Brain microvascular endothelial cell (primary cell): ENCODE measurements at regions not wholly inside any gene's neighbourhood (a gene's known extent, or its start where the extent isn't known, plus 50 kb on each side); places are given as distances from the start of the nearest gene placed in this dataset.

ENCODE experiments used
- DNase-seq: peaks from one replicate; pipeline ENCODE4 v3.0.0-alpha.2; 2020
- H3K27ac ChIP-seq: fragments of 250-450 bp; sonication (Bioruptor Pico); 2 replicates; pipeline ENCODE4 v1.5.1; 2020; ENCODE audit warnings: mild to moderate bottlenecking, moderate library complexity
- H3K27me3 ChIP-seq: fragments of 250-450 bp; sonication (Bioruptor Pico); replicated peaks from 2 replicates; pipeline ENCODE4 v1.5.1; 2020; ENCODE audit warnings: mild to moderate bottlenecking
- H3K36me3 ChIP-seq: fragments of 250-450 bp; sonication (Bioruptor Pico); replicated peaks from 2 replicates; pipeline ENCODE4 v1.5.1; 2020; ENCODE audit warnings: mild to moderate bottlenecking
- H3K4me3 ChIP-seq: 2 replicates; pipeline ENCODE4 v1.5.1; 2011; ENCODE audit warnings: low read depth, mild to moderate bottlenecking, control low read depth, low read length, moderate library complexity
- CTCF ChIP-seq: IDR thresholded peaks from 2 replicates; pipeline ENCODE4 v1.5.1; 2011; ENCODE audit warnings: low read depth, mild to moderate bottlenecking, moderate library complexity, low read length, control low read depth, inconsistent platforms; ENCODE audit errors: missing control alignments
- in situ Hi-C: cut with HindIII; loops from 2 replicates; pipeline ENCODE4 v1.10.0; 2017; ENCODE audit warnings: low sequenced_read_pairs, low pct_ligation_motif_present

- no peak overlapping the region for H3K4me3 ChIP-seq
- TF ChIP-seq CTCF = no peak
- H3K27me3 ChIP-seq = no peaks in the 10 kb centered on the region
- no peak overlapping the region for H3K27ac ChIP-seq
- DNase-seq = no peak
- H3K36me3 ChIP-seq = no peaks in the 10 kb centered on the region
- in situ Hi-C loops = loop anchor here (25.0 kb wide), 1 partner anchor 216 kb away; no protein-coding TSS in a partner anchor
These were observed 229.1 kb downstream of the NFKBIZ start for GRCh38 chr3:102078401-102078800.

DNA sequence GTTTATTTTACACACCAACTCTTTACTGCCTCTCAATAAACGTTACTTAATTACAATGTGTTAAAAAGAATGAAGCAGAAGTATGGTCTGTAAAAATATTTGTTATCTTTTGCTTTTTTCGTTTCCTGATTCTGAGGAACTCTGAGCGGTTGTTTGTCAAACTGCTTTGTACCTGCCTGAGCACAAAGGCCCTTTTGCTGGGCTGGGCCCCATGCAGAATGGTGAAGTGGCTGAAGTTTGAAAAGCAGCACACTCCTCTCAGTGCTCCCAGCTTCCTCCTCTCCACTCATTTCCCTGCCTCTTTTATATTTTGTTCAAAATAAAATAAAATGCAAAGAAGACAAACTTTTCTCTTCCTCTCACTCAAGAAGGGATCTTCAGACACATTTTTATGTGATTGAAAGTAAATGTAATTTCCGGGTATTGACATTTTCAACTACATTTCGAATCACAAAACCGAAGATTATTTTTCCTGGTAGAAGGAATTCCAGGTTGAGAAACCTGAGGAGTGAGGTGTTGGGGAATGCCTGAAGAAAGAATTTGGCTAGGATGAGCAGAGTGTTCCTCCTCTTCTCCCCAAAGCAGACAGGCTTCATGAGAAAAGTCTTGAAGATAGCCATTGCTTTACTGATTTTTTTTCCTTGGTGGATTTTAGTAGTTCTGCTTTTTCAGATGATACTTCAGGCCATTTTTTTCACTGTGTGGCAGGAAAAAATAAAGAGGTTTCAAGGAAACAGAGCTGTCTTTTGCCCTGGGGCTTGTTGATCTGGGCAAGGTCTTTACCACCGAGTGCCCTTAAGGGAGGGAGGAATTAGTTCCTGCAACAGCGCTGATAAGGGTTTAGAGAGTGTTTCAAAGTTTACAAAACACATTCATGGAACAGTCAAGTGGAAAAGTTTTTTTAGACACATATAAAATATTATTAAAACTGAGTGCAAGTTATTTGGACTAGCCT, 229.8 kb downstream of the NFKBIZ start:
- Histone ChIP-seq H3K36me3 (no peaks in the 10 kb centered on the region), H3K4me3 (no peak overlapping the region), H3K27ac (no peak overlapping the region), H3K27me3 (no peaks in the 10 kb centered on the region)
- in situ Hi-C loops = loop anchor here (25.0 kb wide), 1 partner anchor 217 kb away; no protein-coding TSS in a partner anchor
- DNase-seq = no peak
- no peak for TF ChIP-seq CTCF

DNA sequence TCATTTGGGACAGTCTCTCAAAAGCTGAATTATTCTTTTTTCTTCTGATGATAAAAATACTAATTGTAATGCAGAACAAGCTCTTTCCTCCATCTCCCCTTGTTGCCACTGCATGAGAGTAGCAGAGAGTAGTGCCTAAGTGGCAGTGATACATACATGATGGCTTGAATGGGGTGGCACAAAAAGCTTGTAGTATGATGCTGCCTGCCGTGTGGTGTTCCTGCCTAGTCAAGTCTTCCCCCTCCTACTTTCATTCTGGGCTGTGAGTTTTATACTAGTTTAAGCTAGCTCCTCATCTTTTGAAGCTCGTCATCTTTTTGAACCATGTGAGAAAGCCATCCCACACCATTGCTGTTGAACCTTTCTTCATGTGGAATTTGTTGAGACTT, 230.5 kb downstream of the NFKBIZ start:
- H3K27me3 ChIP-seq = no peaks in the 10 kb centered on the region
- in situ Hi-C loops = loop anchor here (25.0 kb wide), 1 partner anchor 218 kb away; no protein-coding TSS in a partner anchor
- DNase-seq = no peak
- TF ChIP-seq CTCF = no peak
- no peak overlapping the region for H3K27ac ChIP-seq
- H3K4me3 ChIP-seq = no peak overlapping the region
- no peaks in the 10 kb centered on the region for H3K36me3 ChIP-seq

DNA sequence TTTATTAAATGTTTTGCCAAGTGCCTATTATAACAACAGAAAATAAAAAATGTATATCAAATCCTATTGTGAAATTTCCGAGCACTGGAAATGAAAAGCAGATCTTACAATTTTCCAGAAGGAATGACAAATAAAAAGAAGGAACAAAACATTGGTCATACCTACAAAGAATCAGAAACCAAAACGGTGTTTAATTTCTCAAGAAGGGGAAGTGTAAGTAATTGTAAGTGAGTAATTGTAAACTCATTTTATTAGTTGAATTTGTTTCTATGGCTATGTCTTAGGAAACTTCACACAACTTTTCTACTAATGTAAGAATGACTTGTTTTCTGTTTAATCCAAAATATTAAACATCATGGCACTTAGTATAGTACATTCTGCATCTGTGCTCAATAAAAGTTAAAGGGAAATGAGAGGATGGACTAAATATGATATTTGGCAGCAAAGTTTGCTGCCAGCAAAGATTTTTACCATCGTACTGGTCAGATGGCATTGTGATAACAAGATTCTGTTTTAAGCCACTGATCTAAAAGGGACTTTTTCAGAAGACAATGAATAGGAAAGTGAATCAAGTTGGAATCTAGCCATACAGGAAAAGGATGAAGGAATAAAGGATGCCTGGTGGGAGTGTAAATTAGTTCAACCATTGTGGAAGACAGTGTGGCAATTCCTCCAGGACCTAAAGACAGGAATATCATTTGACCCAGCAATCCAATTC, 232.4 kb downstream of the NFKBIZ start:
- no peak overlapping the region for H3K4me3 ChIP-seq
- TF ChIP-seq CTCF = no peak
- H3K36me3 ChIP-seq = no peaks in the 10 kb centered on the region
- no peaks in the 10 kb centered on the region for H3K27me3 ChIP-seq
- in situ Hi-C loops = loop anchor here (25.0 kb wide), 1 partner anchor 219 kb away; no protein-coding TSS in a partner anchor
- no peak for DNase-seq
- no peak overlapping the region for H3K27ac ChIP-seq

DNA sequence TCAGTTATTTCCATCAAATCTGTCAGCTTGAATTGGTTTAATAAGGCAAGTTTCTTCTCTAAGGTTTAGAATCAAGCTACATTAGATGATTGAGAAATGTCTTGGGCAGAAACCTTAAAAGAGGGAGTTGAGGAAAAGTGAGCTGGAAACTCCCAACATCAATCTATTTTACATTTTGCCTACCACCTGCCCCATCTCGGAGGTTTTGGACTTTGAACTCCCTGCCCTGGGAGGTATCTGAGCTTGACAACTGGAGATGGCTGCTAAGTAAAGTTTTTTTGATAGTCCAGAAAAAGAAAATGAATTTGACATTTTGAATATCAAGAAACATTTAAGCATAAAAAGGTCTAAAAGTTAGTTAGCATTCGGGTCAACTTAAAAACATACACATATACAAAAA, 234.2 kb downstream of the NFKBIZ start:
- DNase-seq = no peak
- Histone ChIP-seq H3K36me3 (no peaks in the 10 kb centered on the region), H3K27ac (no peak overlapping the region), H3K27me3 (no peaks in the 10 kb centered on the region), H3K4me3 (no peak overlapping the region)
- TF ChIP-seq CTCF = no peak
- in situ Hi-C loops = loop anchor here (25.0 kb wide), 1 partner anchor 221 kb away; no protein-coding TSS in a partner anchor
